H9 (cell line): ENCODE measurements at regions not wholly inside any gene's neighbourhood (a gene's known extent, or its start where the extent isn't known, plus 50 kb on each side); places are given as distances from the start of the nearest gene placed in this dataset.

Experiments used
- DNase-seq: peaks from one replicate; pipeline ENCODE4 v3.0.0-alpha.2; 2017
- H2AFZ ChIP-seq: one replicate; pipeline ENCODE4 v1.6.1; 2013; ENCODE audit warnings: mild to moderate bottlenecking, low read length, control low read depth, moderate library complexity
- H2AK5ac ChIP-seq: 2 replicates; pipeline ENCODE4 v1.6.1; 2013; ENCODE audit warnings: low read length, control low read depth, mixed read lengths; ENCODE audit not compliant: insufficient read length
- H2BK120ac ChIP-seq: one replicate; pipeline ENCODE4 v1.6.1; 2013; ENCODE audit warnings: low read depth, mild to moderate bottlenecking, low read length, control low read depth, inconsistent platforms; ENCODE audit not compliant: poor library complexity, severe bottlenecking
- H2BK12ac ChIP-seq: 2 replicates; pipeline ENCODE4 v1.6.1; 2013; ENCODE audit warnings: low read length, control low read depth, mixed read lengths, low read depth; ENCODE audit not compliant: insufficient read length
- H2BK15ac ChIP-seq: 2 replicates; pipeline ENCODE4 v1.6.1; 2013; ENCODE audit warnings: low read depth, low read length, control low read depth
- H2BK20ac ChIP-seq: one replicate; pipeline ENCODE4 v1.6.1; 2013; ENCODE audit warnings: low read depth, mild to moderate bottlenecking, low read length, control low read depth, inconsistent platforms; ENCODE audit not compliant: poor library complexity, severe bottlenecking
- H2BK5ac ChIP-seq: 2 replicates; pipeline ENCODE4 v1.6.1; 2013; ENCODE audit warnings: low read length, control low read depth, mixed read lengths; ENCODE audit not compliant: insufficient read length
- H3K14ac ChIP-seq: 2 replicates; pipeline ENCODE4 v1.6.1; 2013; ENCODE audit warnings: low read length, control low read depth; ENCODE audit not compliant: insufficient read depth
- H3K18ac ChIP-seq: 2 replicates; pipeline ENCODE4 v1.6.1; 2013; ENCODE audit warnings: low read depth, mild to moderate bottlenecking, mixed read lengths, low read length, control low read depth; ENCODE audit not compliant: insufficient read length
- H3K23ac ChIP-seq: 2 replicates; pipeline ENCODE4 v1.6.1; 2013; ENCODE audit warnings: low read length, control low read depth, mixed read lengths, low read depth; ENCODE audit not compliant: insufficient read length
- H3K23me2 ChIP-seq: 2 replicates; pipeline ENCODE4 v1.6.1; 2013; ENCODE audit warnings: low read depth, mild to moderate bottlenecking, mixed read lengths, low read length, control low read depth; ENCODE audit not compliant: insufficient read length, poor library complexity, severe bottlenecking
- H3K27ac ChIP-seq: 2 replicates; pipeline ENCODE4 v1.5.1; 2013; ENCODE audit warnings: low read length, control low read depth, mixed read lengths, low read depth; ENCODE audit not compliant: insufficient read length
- H3K27me3 ChIP-seq: 2 replicates; pipeline ENCODE4 v1.6.1; 2013; ENCODE audit warnings: low read length, control low read depth, inconsistent platforms; ENCODE audit not compliant: insufficient read depth
- H3K4ac ChIP-seq: 2 replicates; pipeline ENCODE4 v1.6.1; 2013; ENCODE audit warnings: low read depth, mild to moderate bottlenecking, control low read depth, inconsistent platforms, low read length, moderate library complexity
- H3K4me1 ChIP-seq: 2 replicates; pipeline ENCODE4 v1.6.1; 2013; ENCODE audit warnings: low read length, control low read depth, inconsistent platforms; ENCODE audit not compliant: insufficient read depth
- H3K4me2 ChIP-seq: 2 replicates; pipeline ENCODE4 v1.6.1; 2013; ENCODE audit warnings: low read length, control low read depth, mixed read lengths; ENCODE audit not compliant: insufficient read length, insufficient read depth
- H3K56ac ChIP-seq: 2 replicates; pipeline ENCODE4 v1.6.1; 2013; ENCODE audit warnings: low read depth, mild to moderate bottlenecking, mixed read lengths, low read length, control low read depth; ENCODE audit not compliant: insufficient read length
- H3K79me1 ChIP-seq: 2 replicates; pipeline ENCODE4 v1.6.1; 2013; ENCODE audit warnings: low read depth, mild to moderate bottlenecking, moderate library complexity, low read length, control low read depth, inconsistent platforms; ENCODE audit not compliant: insufficient read depth, poor library complexity, severe bottlenecking
- H3K79me2 ChIP-seq: 2 replicates; pipeline ENCODE4 v1.6.1; 2013; ENCODE audit warnings: low read length, control low read depth, inconsistent platforms; ENCODE audit not compliant: insufficient read depth
- H3K9ac ChIP-seq: 2 replicates; pipeline ENCODE4 v1.6.1; 2013; ENCODE audit warnings: low read length, control low read depth, mixed read lengths; ENCODE audit not compliant: insufficient read length; ENCODE audit errors: extremely low read depth
- H3K9me3 ChIP-seq: one replicate; pipeline ENCODE4 v1.6.1; 2013; ENCODE audit warnings: low read depth, low read length, inconsistent platforms; ENCODE audit not compliant: control insufficient read depth
- H3T11ph ChIP-seq: one replicate; pipeline ENCODE4 v1.6.1; 2013; ENCODE audit warnings: mild to moderate bottlenecking, low read length, control low read depth, inconsistent platforms
- H4K20me1 ChIP-seq: one replicate; pipeline ENCODE4 v1.6.1; 2013; ENCODE audit not compliant: control insufficient read depth, insufficient read length, insufficient read depth
- H4K5ac ChIP-seq: 2 replicates; pipeline ENCODE4 v1.6.1; 2013; ENCODE audit warnings: low read depth, mild to moderate bottlenecking, mixed read lengths, low read length, control low read depth; ENCODE audit not compliant: insufficient read length
- H4K8ac ChIP-seq: replicated peaks from 2 replicates; pipeline ENCODE4 v1.6.1; 2013; ENCODE audit warnings: low read length, control low read depth, mixed read lengths, low read depth; ENCODE audit not compliant: insufficient read length
- H4K91ac ChIP-seq: 2 replicates; pipeline ENCODE4 v1.6.1; 2013; ENCODE audit warnings: low read depth, mild to moderate bottlenecking, moderate library complexity, mixed read lengths, low read length, control low read depth; ENCODE audit not compliant: insufficient read length
- H3K27ac Mint-ChIP-seq, 3 experiments: 2 replicates in 2 of 3; 3 replicates in 1 of 3; pipeline ENCODE4 v1.8.0; 2020 to 2021; ENCODE audit warnings: mixed read lengths in 3 of 3, mild to moderate bottlenecking in 1 of 3, moderate library complexity in 1 of 3
- H3K27me3 Mint-ChIP-seq: 2 replicates; pipeline ENCODE4 v1.8.0; 2021; ENCODE audit warnings: low read depth, mild to moderate bottlenecking, moderate library complexity, mixed read lengths
- H3K36me3 Mint-ChIP-seq, 3 experiments: 2 replicates in 2 of 3; 3 replicates in 1 of 3; pipeline ENCODE4 v1.8.0; 2020 to 2021; ENCODE audit warnings: low read depth in 3 of 3, mixed read lengths in 3 of 3; ENCODE audit not compliant: insufficient read depth in 1 of 3
- H3K4me1 Mint-ChIP-seq, 2 experiments: 2 replicates each; pipeline ENCODE4 v1.8.0; 2020; ENCODE audit warnings: mixed read lengths in 2 of 2
- H3K4me3 Mint-ChIP-seq, 2 experiments: 2 replicates in 1 of 2; 3 replicates in 1 of 2; pipeline ENCODE4 v1.8.0; 2020 to 2021; ENCODE audit warnings: mild to moderate bottlenecking in 2 of 2, mixed read lengths in 2 of 2, moderate library complexity in 1 of 2
- H3K9me3 Mint-ChIP-seq, 2 experiments: 2 replicates in 1 of 2; 3 replicates in 1 of 2; pipeline ENCODE4 v1.8.0; 2020; ENCODE audit warnings: mild to moderate bottlenecking in 2 of 2, mixed read lengths in 2 of 2, moderate library complexity in 1 of 2
- CTCF ChIP-seq: fragments of 200-600 bp; sonication (generic); conservative IDR thresholded peaks from 3 replicates; pipeline ENCODE4 v1.8.0; 2021; ENCODE audit warnings: antibody characterized with exemption, mild to moderate bottlenecking
- WGBS: extraction: QIAGEN DNeasy Blood & Tissue Kit; methylation state at CpG from one replicate; pipeline ENCODE4 v1.1.7; 2013; ENCODE audit warnings: missing lambda C conversion rate, low lambda C conversion rate, mixed read lengths; ENCODE audit not compliant: insufficient read length; ENCODE audit errors: extremely low coverage; 5-methylcytosine and 5-hydroxymethylcytosine counted together

- no peak overlapping the region for H2BK12ac ChIP-seq
- H3K79me1 ChIP-seq = no peaks in the 10 kb centered on the region
- no peak overlapping the region for H3K14ac ChIP-seq
- no peak overlapping the region for H2BK20ac ChIP-seq
- no peak overlapping the region for H4K8ac ChIP-seq
- H3T11ph ChIP-seq = no peak overlapping the region
- WGBS = no CpG with 5 or more reads among the region's 2 CpGs
- no peaks in the 10 kb centered on the region for H3K9me3 ChIP-seq
- no peak overlapping the region for H2AK5ac ChIP-seq
- H2BK5ac ChIP-seq = no peak overlapping the region
- no peak overlapping the region for H3K9ac ChIP-seq
- Mint-ChIP-seq H3K27me3 (no peaks in the 10 kb centered on the region), H3K4me3 (no peak overlapping the region), H3K36me3 (no peaks in the 10 kb centered on the region), H3K27ac (no peak overlapping the region), H3K9me3 (no peaks in the 10 kb centered on the region), H3K4me1 (no peaks in the 10 kb centered on the region)
- H2BK120ac ChIP-seq = no peak overlapping the region
- H2AFZ ChIP-seq = no peak overlapping the region
- no peak overlapping the region for H3K56ac ChIP-seq
- H3K4ac ChIP-seq = no peak overlapping the region
- no peak overlapping the region for H4K5ac ChIP-seq
- H3K18ac ChIP-seq = no peak overlapping the region
- H3K27ac ChIP-seq = no peak overlapping the region
- no peak for DNase-seq
- H3K79me2 ChIP-seq = no peaks in the 10 kb centered on the region
- H3K4me2 ChIP-seq = no peak overlapping the region
- no peaks in the 10 kb centered on the region for H3K4me1 ChIP-seq
- no peaks in the 10 kb centered on the region for H4K20me1 ChIP-seq
- no peak overlapping the region for H2BK15ac ChIP-seq
- no peaks in the 10 kb centered on the region for H3K27me3 ChIP-seq
- TF ChIP-seq CTCF = no peak
- H3K23ac ChIP-seq = no peak overlapping the region
- H4K91ac ChIP-seq = no peak overlapping the region
- no peaks in the 10 kb centered on the region for H3K23me2 ChIP-seq
Observed at GRCh38 chr3:116914004-116914403, 204.4 kb downstream of the TUSC7 start.
